Stimulated activated CD8-positive, alpha-beta memory T cell treated with anti-CD3 and anti-CD28 coated beads, Interleukin-12 subunit alpha, Interleukin-12 subunit beta, amount 100 ng/mL, for 1 hour (primary cell): ENCODE measurements at regions not wholly inside any gene's neighbourhood (a gene's known extent, or its start where the extent isn't known, plus 50 kb on each side); places are given as distances from the start of the nearest gene placed in this dataset.
"Not testable (repeated sequence)": the region's sequence is repeated elsewhere in the genome, so short reads cannot be mapped to it uniquely, and the experiment has no call there.

Source experiments
- DNase-seq: peaks from one replicate; pipeline ENCODE4 v3.0.0-alpha.2; 2020; ENCODE audit warnings: low read depth

DNA sequence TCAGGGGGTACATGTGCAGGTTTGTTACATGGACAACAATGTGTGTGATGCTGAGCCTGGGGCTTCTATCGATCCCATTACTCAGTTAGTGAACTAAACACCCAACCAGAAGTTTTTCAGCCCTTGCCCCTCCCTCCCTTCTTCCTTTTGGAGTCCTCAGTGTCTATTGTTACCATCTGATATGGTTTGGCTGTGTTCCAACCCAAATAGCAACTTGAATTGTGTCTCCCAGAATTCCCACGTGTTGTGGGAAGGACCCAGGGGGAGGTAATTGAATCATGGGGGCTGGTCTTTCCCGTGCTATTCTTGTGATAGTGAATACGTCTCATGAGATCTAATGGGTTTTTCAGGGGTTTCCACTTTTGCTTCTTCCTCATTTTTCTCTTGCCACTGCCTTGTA lies 186.3 kb downstream of the AEBP2 start:
- not testable (repeated sequence) for DNase-seq

DNA sequence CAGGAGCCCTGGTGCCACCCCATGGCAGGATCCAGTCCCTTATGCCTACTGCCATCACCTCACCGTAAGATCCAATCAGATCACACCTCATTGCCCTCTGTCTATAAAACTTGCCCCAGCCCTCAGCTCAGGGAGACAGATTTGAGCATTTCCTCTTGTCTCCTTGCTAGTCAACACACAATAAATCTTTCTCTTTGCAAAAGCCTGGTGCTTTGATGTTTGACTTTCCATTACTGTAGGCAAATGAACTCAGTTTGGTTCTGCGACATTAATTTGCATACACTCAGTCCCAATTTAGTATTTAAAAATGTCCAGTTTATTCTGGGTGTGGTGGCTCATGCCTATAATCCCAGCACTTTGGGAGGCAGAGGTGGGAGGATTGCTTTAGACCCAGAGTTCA lies 188.4 kb downstream of the AEBP2 start:
- DNase-seq: no peak

DNA sequence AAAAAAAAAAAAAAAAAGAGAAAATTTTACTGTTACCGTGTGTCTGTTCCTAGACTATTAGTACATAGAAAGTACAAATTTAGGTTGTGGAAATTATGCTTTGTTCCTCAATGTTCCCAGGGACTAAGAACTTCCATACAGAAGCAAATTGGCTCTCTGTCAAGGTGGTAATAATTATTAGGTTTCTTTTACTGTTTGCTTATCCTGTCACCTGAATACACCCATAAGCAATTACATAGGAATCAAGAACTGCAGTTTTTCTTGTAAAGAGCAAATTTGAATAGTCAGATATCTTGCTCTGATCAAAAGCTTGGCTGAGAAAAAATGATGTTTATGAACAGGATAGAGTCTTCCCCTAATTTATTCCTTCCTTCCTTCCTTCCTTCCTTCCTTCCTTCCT lies 191.2 kb downstream of the AEBP2 start:
- no peak for DNase-seq

DNA sequence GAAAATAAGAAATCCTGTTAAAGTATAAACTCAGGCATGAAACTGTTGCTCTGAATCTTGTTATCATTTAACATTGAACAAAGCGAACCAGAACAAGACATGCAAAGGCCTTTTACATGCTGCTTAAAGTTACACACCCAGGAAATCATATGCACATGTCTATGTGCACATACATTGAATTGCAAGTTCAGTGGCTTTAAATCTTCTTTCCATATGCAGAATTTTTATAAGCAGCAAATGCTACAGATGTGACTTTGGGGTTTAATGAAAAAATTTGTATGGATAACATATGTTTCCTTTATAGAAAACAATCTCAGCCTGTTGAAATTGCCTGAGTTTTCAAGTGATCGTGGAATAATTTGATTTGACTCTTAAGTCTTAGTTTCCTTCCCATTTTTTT lies 193.9 kb downstream of the AEBP2 start:
- DNase-seq: no peak

DNA sequence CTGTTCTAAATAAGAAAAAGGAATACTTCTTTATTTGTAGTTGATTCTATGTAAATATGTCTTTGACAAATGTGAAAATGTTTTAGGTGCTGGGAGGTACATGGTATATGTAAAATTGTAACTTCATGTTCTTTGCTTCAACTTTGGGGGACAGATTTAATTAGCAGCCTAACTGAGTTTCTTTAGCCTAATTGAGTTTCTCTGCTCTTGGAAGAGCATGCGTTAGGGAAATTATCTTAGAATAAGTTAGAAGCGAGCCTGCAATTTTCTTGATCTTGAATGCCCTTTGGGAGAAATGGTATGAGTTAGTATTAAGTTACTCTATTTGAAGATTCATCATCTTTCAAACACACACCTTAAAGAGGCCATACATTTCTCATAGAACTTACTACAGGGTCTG lies 194.3 kb downstream of the AEBP2 start:
- DNase-seq: no peak

DNA sequence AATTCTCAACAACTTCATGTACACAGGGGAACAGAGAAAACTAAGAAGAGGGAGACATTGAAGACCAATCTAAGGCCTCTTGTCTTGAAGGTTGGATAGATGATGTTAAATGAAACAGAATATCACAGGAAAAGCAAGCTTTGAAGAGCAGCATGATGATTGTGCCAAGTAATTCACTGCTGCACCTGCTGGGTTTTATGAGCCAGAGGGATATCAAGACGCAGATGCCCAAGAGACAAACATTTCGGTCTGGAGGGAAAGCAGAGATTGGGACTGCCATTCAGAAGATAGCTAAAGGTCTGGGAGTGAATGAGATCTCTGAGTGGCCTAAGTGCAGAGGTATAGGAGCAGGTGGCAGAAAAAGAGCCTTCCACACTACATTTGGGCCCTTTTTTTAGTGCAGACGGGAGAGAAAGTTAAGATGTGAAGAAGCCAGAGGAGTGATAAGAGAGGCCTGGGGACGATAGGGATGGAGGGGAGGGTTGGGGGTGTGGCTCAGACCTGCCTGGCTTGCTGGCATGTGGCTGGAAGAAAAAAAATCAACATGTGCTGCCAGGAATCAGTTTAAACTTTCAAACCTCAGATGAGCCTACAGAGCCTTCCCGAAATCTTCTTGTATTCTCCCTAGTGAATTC lies 200.6 kb downstream of the AEBP2 start:
- DNase-seq: no peak

DNA sequence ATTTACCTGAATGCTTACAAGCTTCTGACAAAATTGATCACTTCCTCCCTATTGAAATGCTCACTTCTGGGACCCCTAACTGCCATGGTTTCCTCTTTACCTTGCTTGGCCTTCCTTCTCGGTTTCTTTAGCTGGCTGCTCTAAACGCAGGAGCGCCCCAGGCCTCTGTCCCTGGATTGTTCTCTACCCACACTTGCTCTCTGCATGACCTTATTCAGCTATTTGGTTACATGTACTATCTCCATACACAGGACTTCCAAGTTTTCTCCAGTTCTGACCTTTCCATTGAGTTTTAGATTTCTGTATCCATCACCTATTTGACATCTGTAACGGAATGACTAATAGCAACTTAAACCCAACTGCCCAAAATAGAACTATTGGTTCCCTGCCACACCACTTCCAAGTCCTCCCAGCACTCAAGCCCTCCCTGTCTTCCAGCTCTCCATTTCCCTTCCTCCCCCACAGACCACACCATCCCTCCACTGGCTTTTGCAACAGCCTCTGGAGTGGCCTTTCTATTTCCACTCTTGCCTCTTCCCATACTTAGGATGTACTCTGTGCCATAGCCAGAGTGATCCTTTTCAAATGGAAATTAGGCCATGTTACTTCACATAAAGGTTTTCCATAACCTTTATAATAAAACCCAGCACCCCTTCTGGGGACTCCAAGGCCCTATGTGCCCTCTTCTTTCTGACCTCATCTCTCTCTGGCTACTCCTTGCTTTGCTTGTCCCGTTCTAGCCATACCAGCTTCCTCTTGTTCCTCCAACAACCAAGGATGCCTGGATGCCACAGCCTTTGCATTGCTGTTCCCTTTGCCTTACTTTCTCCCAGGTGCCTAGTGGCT lies 202.2 kb downstream of the AEBP2 start:
- DNase-seq: no peak

DNA sequence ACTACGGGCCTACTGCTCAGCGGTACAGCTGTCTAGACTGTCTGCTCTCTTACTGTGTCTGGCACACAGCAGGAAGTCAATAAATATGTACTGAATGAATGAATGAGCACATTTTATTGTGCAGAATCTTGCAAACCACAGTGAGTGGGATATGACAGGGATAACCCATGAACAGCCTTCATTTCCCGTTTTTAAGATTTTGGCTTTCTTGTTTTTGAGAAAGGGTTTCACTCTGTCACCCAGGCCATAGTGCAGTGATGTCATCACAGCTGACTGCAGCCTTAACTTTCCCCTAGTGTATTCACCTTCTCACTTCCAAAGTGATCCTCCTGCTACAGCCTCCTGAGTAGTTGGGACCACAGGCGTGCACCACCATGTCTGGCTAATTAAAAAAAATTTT lies 203.1 kb downstream of the AEBP2 start:
- DNase-seq: no peak

DNA sequence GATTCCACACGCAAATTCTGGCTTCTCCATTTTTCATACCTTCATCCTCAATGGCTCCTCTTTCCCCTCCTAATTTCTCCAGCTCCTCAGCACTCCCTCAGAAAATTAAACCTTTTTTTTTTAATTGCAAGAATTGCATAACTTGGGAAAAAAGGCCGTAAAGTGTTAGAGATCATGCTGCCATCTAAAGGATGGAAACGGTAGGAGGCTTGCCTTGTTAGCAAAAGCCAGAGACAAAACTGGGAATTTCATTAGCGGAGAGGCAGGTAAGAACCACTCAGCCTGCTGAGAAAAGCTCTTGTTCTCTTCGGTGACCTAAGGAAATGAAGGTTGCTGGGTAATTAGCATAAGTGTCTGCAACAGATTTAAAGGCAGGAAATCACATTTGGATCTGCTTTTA lies 204.3 kb downstream of the AEBP2 start:
- no peak for DNase-seq

DNA sequence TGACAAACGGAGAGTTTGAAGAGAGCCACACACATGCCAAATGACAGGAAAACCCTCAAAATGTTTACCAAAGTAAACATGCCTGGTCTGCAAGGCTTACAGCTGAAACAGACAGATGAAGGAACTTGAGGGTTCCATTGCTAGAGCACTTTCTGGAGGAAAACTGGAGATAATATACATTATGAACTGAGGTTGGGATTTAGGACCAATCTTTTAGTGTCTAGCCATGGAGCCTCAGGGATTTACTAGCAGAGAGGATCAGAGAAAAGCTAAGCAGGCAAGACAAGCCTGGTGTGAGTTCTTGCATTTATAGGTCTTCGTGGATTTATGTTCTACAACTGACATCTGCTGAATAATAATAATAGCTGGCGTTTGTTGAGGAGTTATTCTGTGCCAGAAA lies 205.3 kb downstream of the AEBP2 start:
- DNase-seq: no peak

DNA sequence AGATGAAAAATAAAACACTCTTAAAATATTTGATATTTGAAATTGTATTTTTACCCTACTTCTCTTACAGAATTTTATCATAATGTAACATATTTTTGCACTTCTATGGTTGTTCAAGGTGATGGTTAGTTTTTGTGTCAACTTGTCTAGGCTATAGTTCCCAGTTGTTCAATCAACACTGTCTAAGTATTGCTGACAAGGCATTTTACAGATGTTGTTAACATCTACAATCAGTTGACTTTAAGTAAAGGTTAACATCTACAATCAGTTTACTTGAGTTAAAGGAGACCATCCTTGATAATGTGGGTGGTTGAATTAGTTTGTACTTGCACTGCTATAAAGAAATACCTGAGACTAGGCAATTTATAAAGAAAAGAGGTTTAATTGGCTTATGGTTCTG lies 206.5 kb downstream of the AEBP2 start:
- DNase-seq: no peak

DNA sequence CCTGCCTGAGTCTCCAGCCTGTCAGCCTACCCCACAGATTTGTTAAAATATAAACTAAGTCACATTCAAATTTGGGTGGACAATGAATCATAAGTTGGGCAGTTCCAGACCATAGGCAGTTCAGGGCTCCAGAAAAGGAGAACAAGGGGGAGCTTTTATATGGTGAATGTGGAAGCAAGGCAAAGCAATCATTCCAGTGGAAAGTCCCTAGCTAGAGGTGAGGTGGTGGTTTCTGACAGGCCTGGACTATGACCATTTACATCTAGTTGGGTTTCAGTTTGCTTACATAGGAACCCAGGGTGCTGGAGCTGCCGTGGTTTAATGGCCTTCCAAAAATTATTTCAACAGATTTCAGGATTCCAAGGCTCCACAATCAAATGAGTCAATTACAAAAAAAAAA lies 207.3 kb downstream of the AEBP2 start:
- no peak for DNase-seq

DNA sequence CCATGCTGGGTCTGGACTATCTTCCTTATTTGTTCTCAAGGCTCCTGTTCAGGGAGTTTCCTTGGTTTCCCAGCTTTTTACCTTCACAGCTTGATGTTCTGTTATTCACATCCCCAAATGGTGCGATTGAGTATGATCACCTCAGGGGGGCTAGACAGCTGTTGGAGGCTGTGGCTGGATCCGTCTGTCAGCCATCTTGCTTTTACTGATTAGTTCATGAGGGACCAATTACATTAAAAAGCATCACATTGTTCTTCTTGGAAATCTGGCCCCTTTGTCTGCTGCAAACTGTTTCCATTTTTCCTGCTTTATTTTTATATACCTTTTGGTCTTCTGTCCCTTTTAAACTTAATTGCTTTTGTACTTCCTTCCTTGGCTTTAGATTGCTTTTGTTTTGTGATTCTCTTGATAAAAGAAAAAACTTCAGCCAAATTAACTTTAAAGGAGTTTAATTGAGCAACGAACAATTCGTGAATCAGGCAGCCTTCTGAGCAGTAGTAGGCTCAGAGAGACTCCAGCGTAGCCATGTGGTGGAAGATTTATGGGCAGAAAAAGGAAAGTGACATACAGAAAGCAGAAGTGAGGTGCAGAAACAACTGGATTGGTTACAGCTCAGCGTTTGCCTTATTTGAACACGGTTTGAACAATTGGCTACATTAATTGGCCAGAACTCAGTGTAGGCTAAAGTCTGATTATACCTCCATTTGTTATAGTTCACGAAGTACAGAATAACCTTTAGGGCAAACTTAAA lies 208.7 kb downstream of the AEBP2 start:
- DNase-seq: no peak

DNA sequence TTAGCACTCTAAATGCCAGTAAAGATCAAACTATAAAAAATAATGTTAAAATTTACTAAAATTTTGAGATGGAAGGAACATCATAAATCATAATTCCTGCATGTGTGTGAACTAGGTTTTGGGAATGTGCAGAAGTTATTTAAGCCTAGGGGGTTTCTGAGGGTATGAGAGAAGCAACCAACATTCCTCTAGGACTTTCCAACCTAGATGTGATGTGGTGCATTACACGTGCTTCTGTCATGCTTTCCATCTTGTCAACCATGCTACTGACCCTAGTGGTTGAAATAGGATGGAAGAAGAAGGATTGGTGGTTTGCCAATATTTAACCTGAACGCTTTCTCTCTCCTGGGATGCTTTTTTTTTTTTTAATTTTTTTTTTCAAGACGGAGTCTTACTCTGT lies 209.3 kb downstream of the AEBP2 start:
- DNase-seq: no peak

DNA sequence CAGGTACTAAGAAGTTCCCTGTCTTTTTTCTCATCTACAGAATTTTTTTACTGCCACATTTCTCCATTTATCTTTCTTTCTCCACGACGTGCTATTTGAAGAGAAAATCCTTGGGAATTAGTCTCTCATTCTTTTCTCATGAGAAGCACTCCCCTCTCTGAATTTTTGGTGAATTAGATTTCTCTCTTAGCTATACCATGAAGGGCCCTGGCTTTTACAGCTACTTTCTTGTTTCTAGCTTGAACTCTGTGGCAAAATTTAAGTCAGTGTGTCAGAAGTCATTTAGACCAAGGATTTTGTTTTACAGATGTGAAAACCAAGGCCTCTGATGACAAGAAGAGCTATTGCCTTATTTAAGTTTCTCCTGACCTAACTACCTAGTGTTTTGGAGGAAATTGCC lies 213.1 kb downstream of the AEBP2 start:
- no peak for DNase-seq

DNA sequence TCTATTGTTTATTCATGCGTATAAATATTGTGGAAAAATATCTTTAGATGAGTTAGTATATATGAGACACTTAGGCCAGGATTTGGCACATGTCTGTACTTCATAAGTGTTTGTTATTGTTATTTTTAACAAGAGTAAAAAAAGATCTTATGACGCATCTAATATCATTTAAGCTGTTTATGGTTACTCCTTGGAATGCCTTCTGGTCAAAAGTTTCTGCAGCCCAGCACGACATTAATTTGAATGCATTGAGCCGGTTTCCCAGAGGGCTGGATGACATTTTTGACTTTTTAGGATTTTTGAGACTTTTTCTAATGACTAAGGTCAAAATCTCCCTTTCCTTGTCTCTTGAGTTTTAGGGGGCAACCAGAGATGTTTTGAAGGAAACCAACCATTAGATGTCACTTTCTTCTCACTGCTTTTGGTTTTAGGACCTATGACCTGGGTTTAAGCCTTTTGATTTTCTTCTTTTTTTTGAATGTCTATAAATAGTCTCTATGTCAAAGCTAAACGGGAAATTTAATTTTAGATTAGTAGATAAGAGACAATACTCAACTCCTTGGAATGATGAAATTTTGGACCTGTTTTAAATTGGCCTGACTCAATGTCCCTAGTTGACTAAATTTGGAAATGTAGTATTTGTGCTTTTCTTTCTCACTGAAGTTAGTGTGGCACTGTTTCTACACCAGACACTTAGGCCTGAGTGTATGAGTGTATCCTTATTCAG lies 215.5 kb downstream of the AEBP2 start:
- DNase-seq: no peak

DNA sequence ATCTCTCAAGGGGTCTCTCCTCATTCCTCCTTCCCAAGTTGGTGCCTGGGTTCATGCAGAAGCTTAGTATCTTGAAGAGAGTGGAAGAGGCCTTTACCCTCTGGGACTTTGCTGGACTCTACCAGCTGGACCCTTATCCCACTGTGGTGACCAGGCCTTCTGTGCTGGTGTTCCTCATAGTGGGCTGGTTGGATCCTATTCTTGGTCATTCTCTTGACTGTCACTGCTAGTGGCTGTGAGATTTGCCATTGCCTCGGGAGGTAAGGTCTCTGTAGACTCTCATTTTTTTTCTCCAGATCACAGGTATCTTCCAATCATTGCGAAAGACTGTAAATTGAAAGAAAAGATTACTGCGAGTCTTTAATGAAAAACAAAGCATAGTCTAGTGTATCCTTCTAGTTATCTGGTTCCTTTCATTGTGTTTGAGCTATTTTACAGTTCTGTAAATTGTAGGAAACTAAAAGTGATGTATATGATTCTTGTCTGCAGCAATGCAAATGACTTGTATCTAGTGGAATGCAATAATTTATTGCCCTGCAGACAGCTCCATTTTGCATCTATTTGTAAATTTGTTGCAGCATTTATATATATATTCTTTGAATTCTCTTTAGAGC lies 217.9 kb downstream of the AEBP2 start:
- no peak for DNase-seq

DNA sequence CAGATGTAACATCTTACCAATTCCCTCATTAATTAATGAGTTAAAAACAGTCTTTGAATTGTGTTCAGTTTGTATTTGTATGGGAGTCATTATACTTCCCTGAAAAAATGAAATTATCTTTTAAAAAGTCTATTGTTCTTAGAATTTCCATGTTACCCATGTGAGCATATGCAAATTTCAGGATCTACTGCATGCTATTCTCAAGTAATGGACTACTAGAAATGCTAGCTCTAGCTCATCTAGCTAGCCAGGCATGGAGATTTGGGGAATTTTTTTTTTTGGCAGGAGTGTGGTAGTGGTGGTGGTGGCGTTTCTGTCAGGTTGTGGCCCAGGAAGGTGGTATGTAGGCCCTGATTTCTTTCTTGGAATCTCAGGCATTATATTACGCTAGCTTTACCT lies 218.4 kb downstream of the AEBP2 start:
- no peak for DNase-seq

DNA sequence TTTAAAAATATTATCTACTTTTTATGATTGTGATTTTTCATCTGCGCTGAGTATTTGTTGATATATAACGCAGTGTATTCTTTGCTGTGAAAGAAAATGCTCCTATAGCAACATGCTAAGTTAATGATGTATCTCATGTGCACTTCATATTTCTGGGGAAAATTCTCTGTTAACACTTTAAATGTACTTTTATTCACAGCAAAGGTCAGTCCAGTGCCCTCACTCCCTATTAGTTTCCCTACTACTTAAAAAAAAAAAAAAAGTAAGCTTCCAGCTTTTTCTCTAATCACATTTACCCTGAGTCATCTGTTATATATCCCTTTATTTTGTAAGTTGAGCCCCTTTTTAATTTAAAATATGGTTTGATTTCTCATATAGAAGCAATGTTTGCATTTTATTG lies 219.8 kb downstream of the AEBP2 start:
- no peak for DNase-seq

DNA sequence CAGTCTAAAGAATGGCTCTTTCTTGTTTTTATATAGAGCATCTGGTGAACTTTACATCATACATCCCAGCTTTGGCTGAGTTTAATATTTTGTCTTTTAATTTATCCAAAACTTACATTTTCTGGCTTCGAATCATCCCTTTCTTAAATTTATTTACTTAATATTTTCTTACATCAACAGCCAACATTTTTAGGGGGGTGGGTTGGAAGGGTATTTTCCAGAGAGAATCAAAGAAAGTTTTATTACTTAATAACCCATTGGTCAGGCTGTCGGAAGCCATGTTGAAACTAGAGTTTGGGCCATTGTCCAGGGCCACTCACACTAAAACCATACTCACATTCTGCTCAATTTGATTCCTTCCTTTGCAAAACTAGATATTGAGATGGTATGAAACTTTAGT lies 220.2 kb downstream of the AEBP2 start:
- no peak for DNase-seq

DNA sequence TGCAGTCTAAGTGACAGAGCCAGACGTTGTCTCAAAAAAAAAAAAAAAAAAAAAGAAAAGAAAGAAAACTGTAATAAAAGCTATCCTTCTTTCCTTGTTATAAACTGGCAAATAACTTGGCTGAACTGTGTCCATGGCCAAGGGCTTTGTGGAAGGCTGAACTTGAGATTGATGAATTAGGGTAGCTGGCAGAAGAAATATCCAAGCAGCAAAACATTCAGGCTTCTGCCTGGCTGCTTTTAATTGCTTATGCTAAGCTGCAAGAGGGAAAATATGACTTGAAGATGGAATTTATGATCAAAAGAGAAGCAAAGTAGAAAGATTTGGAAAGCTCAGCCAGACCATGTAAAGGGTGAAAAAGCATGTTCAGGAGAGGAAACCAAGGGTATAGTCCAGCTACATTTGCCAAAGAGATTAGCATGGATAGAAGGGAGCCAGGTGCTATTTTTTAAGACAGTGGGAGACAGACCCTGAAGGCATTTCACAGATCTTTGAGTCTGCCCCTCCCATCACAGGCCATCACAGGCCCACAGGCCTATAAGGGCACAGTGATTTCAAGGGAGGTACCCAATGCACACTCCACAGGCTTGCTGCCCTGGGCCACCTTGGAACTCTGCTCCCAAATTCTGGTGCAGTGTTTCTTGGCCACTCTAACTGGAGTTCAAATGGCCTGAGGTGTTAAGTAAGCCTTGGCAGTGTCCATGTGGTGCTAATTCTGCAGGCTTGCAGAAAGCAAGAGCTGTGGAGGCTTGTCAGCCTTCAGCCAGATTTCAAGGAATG lies 226.0 kb downstream of the AEBP2 start:
- no peak for DNase-seq
